GM21528 (cell line): ENCODE measurements at regions not wholly inside any gene's neighbourhood (a gene's known extent, or its start where the extent isn't known, plus 50 kb on each side); places are given as distances from the start of the nearest gene placed in this dataset.

Experiments used
- ATAC-seq: cut with Tn5 transposase; IDR thresholded peaks from one replicate; pipeline ENCODE4 v1.9.1; 2021; ENCODE audit warnings: mild to moderate bottlenecking, moderate library complexity; ENCODE audit not compliant: unreplicated experiment, low FRiP score

DNA sequence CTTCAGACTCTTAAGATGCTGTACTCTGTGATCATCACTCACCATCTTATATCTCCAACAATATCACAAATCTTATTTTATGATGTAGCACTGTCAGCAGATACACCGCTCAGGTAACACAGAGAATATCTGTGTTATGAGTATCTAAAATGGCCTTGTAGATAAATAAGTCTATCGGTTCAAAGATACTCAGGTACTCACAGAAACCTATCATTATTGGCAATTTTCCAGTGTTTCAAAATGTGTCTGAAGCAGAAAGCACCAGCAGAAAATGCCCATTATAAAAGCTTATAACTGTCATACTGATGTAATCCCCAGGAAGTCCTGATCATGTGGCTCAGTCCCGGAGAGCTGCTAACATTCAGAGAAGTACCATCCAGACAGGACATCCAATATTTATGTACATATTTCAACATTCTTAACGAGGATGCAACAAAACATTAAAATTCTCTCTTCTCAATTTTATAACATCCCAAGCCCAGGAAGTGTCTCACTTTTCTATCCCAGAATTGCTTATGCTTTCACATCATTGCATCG lies 190.7 kb upstream of the LMNTD1 start:
- ATAC-seq = no peak

DNA sequence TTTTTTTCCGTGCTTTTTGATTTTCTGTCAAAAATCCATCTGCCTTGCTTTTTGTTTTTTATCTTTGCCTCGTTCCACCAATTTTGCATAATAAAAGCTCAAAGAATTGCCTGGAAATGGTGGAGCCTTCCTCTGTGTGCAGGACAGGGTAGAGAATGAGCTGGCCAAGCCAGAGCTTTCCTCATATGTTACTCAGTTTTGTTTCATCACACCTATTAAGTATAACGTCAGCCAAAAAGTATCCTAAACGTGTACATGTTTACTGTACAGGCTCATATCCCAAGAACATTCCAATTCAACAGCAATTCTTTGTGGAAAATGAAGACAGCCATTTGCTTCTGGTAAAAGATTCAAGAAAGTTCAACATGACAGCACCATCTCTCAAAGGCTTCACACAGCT lies 191.2 kb upstream of the LMNTD1 start:
- no peak for ATAC-seq

DNA sequence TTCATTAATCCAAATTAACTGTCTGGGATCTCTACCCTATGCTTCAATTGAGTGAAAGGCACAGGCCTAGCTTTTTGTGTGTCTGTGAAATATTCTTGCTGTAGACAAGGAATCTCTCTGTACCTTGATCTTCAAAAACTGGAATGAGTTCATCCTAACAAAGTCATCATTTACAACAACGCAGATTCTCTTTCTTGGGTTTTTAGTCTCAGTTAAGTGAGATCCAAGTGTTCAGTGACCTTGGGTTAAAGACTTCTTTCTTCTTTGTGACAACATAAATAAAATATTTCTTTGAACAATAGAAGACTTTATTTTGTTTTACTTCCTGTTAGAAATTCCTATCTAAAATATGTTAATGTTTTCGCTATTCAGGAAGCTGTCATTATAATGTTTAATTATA lies 192.2 kb upstream of the LMNTD1 start:
- no peak for ATAC-seq

DNA sequence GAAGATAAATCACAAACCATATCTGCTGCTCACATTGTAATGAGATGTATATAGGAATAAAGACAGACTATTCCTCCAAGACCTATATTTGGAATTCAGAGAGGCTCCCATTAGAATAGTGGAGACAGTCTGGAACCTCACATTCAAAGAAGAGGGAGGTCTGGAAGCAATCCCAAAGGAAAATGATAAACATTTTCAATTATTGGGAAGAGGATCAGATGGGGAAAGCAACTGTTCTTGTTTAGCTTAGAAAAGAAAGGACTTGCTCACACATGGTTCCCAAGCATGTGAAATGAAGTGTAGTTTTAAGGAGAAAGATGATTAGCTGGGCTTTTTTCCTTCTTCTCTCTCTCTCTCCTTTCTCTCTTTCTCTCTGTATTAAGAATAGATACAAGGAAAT lies 193.0 kb upstream of the LMNTD1 start:
- ATAC-seq = no peak

DNA sequence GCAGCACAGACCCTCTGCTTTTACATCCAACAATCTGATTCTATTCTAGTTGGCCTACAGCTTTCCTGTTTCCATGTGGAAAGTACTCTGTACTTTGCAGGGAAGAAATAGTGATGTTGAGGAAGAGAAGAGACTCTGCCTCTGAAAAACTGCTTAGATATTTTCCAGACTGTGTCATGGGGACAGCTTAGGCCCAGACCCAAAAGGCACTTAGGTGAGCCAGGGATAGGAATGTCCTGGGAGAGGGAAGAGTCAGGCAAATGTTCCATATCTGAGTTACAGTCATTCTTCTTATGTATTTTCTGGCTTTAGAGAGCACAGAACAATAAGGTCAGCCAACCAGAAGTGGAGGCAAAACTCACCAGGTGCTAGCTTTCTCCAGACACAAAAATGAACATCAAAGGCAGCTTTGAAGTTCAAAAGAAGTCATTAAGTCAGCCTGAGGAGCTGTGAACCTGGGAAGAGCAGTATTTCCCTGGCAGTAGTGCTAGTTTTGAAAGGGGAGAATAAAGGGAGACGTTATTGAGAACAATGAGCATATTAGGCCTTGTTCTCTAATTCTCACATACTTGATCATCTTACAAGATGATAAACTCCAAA lies 199.7 kb upstream of the LMNTD1 start:
- ATAC-seq = no peak

DNA sequence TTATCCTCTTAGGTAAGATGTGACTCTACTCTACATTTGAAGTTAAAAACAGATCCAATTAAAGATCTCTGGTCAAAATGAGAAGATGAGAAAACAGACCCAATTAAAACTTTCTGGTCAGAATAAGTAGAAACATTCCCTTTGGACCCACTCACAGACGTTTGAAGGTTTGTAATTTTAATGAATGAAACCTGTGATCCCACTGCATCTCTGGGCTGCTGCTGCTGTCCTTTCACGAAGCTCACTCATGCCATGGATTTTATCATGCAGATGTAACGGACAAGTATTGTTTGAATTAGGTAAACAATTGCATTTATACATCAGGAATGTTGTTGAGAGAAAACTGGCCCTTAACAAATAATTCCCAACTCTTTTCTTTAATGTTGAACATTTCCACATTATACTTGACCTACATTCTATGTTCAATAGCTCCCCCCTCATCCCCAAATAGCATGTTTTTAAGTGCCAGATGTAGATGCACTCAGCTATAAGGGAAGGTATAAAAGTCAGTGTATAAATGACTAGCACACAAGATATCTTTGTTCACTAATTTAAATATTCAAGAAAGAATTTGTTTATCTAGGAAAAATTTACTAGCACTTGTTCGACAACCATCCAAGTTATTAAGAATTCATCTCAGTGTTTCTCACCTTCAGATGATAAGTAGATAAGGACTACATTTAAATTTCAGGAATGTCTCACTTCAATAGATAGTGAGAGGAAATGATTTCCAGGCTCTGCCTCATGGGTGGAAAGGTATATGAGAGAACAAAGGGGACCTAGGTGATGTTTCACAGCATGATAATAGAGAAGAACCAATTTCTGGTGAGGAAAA lies 202.3 kb upstream of the LMNTD1 start:
- ATAC-seq = no peak

DNA sequence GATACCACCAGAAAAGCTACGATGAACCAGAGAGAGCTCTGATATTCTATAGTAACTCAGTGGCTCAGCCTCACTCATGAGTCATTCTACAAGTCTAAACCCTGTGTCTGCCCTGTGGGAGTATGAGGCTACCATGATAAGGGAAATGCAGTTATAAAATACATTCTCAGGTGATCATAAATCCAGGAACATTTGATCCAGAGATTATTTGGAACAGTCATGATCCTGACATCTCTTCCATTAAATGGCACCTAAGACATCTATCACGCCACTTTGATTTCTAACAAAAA lies 202.6 kb upstream of the RASSF8 start:
- no peak for ATAC-seq

DNA sequence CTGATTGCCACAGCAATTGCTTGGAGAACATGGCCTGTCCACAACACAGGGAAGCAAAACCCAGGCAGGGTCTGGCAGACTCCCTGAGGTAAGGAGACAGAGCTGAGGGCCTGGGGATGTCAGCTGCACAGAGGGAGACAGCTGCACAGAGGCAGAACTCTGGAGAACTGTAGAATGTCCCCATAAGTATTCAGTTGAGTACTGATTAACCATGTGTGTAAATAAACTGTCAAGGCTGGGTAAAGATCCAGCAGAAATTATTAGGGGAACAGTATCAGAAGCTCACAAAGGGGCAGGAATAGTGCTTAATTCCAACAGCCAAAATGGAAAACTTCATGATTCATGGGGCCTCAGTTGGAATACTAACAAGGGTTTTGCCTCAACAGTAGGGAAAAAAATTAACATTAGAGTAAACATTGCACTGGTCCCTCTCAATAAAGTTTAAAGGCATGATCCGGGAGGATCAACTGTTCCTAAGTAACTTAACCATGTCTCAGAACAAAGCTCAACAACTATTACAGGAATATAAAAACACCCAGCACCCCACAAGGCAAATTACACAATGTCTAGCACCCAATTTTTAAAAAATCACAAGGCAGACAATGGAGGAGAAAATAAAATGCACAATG lies 201.3 kb upstream of the RASSF8 start:
- ATAC-seq = no peak

DNA sequence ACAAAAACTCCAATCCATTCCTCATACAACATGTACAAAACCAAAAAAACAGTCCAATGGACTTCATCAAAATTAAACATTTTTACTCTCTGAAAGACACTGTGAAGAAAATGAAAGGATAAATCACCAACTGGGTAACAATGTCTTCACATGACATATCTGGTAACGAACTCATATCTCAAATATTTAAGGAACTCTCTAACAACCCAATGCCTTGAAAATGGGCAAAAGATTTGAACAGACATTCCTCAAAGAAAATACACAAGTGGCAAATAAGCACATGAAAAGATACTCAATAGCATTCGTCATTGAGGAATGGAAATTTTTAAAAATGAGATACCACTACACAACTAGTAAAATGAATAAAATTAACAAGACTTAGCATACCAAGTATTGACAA lies 198.7 kb upstream of the RASSF8 start:
- no peak for ATAC-seq

DNA sequence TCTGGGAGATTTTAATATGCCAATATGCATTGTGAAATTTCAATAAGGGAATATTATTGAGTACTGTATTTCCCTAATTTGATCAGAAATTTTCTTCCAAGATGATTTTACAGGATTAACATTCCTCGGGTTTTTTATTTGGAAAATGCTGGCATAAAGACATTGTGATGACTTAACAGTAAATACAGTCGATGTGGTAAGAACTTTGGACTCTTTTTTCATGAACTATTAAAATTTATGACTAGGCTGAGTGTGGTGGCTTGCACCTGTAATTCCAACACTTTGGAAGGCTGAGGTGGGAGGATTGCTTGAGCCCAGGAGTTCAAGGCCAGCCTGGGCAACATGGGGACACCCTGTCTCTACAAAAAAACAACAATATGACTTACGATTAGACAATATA lies 197.1 kb upstream of the RASSF8 start:
- ATAC-seq = no peak

DNA sequence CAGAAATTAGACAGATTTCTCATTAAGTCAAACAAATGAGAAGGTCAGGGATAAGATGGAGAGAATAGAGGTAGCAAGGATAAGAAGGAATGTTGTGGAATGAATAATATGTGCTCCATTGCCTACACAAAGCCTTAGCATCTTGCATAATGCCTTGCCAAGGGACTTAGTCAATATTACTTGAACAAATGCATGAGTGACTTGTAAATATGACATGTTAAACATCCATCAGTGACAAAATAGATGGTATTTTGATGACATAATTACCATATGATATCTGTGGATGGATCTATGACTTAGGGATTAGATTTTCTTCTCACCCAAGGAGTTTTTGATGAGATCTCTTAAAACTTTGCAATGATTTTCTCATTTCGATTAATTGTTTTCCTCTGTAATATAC lies 194.1 kb upstream of the RASSF8 start:
- no peak for ATAC-seq

DNA sequence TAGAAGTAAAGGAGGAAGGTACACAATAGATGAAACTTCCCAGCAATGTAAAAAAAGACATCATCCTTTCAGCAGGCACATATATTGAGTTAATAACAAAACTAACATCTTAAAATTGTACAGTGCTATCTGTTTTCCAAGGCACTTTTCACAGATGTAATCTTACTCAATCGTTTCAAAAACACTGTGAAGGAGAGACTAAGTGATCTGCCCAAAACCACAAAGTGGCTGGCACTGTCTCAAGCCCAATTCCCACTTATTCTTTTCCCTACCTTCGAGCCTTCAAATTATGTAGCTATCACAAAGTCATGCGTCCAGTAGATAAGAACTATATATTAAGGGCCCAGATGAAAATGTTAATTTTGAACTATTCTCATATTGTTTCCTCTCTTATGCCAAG lies 193.6 kb upstream of the RASSF8 start:
- no peak for ATAC-seq

DNA sequence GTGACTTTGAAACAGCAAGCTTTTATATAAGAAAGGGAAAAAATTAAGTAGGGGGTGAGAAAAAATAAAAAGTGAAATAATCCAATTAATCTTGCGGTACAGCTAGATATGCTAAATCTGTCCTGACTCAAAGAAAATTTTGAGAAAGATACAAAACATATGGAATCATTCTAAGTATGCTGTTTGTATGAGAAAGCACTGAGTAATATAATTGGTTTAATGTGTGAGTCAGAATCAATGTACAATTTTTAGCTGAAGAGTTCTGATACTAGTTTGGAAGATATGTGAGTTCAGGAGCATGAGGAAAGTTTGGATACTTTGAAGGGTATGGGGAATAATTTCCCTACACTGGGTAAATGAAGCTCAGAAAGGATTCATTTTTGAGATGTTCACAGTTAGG lies 190.9 kb upstream of the RASSF8 start:
- no peak for ATAC-seq

DNA sequence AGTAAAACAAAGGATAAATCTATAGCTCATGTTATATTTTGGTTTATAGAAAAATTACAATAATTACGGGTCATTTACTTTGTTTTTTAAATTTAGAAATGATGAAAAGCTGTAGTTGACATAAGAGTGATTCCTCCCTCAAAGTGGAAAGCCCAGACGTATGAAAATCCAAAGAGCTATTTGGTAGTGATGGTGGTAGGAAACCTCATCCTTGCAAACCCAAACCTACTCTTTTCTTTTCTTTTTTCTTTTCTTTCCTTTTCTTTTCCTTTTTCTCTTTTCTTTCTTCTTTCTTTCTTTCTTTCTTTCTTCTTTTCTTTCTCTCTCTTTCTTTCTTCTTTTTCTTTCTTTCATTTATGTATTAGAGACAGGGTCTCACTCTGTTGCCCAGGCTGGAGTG lies 190.3 kb upstream of the RASSF8 start:
- no peak for ATAC-seq

DNA sequence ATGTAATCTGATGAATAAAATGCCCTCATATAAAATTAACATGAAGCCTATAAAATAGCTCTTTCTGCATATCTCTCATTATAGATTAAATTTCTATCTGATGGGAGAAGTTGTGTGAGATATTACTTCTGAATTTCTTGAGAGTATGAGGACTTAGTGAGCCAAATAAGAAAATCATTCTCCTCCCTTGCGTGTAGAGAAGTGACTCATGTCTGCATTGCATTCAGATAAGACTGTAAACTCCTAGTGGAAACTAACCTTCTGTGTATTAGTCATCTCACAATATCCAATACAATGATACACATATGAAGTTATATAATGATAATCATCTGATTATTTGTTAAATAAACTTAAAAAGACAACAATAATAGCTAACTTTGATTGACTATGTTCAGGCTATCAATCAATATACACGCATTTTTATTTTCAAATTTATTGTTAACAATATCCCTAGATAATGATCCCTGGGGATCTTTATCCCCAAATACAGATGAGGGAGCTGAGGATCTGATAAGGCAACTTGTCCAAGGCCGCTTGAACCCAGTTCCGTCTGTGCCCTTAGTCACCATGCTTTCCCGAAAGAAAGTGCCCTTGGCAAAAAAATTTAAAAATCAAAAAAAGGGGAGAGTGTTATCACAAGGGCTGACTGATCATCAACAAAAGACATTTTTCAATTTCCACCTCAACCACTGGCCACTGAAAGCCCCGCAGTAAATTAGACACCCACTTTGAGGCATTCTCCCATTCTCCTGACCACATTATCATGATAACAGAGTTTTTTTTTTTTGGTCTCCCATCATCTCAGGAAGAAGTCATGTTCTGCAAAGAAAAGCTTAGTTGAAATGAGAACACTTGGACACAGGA lies 189.2 kb upstream of the RASSF8 start:
- ATAC-seq = no peak

DNA sequence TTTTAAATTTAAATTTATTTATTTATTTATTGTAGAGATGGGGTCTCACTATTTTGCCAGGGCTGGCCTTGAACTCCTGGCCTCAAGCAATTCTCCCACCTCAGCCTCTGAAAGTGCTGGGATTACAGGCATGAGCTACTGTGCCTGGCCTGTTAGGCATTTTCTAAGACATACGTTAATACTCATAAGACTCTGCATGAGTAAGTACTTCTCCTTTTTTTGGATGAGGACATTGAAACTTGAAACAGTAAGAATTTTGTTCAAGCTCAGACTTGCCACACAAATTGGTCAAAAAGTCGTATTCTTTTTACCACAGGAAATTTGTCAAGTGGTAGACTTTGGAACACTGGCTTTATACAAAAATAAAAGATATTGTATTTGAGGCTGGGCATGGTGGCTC lies 187.4 kb upstream of the RASSF8 start:
- ATAC-seq = no peak

DNA sequence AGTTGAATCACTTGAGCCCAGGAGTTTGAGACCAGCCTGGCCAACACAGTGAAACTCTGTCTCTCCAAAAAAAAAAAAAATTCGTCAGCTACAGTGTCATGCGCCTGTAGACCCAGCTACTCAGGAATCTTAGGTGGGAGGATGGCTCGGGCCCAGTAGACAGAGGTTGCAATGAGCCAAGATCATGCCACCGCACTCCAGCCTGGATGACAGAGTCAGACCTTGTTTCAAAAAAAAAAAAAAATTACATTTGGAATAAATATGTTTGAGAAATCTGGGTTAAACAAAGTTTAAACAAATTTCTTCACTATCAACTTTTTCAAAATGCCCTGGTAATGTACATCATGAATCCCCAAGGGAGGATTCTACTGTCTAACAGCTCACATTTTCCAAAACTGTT lies 187.0 kb upstream of the RASSF8 start:
- no peak for ATAC-seq

DNA sequence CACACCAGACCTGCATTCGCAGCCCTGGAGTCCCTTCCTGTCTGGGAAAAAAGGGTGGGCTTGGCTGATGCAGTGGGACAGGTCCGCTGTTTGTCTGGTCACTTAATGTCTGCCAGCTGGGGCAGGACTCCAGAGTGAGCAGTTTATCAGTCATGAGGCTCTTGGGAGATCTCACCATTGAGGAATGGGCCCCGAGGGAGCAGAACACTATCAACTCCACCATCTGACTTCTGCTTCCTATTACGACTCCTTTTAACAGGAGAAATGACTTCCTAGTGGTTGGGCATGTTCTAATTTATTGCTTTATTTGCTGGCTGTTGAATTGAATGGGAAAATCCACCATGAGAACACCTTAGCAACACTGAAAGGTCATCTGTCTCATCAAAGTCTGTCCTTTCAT lies 182.5 kb upstream of the RASSF8 start:
- no peak for ATAC-seq

DNA sequence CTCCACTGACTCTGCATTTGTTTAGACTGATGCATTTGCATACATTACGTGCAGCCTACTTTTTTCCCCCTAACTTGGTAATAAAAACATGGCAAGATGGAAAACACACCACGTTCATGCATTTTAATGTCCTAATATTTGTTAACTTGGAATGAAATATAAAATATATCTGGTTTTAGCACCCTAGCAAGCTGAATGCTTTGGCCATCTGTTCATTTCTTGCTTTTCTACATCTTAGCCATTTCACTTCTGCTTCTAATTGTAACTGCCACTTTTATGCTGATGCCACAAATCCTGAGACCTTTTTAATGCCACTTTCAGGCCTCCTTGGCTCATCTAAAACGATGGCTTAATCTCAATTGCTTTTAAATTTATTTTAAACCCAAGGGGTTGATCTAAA lies 177.7 kb upstream of the RASSF8 start:
- no peak for ATAC-seq

DNA sequence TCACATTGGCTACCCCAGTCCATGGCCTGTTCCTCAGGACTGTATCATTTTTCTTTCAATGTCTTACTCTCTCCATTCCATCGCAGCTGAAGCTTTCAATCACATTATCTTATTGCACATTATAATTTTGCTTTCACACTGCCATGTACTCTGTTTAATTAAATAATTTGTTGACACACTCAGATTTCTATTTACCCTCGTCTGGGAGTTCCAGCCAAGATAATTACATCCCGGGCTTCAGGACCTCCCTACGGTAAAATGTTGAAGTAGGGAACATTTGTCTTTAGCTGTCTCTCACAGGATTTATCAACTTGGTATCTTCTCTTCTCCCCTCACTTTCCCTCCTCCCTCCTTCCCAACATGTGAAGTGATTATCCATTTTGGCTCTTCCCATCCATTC lies 177.2 kb upstream of the RASSF8 start:
- ATAC-seq = no peak

DNA sequence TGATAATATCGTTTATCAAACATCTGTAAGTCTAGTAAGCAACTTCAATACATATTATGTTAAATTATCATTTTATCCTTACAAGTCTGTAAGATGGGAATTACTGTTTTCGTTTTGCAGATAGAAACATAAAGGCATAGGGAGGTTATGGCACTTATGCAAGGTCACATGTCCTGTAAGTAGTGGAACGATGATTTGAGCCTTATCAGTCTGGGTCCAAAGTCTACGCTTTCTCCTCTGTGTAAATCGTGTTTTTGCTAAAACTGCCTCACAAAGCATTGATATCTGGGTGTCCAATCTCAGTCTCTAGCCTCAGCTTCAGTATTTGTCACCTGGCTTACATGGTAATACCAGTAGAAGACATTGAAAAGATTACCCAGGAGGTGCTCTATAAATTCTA lies 174.9 kb upstream of the RASSF8 start:
- ATAC-seq = no peak
